GM19468 (cell line): ENCODE measurements at regions not wholly inside any gene's neighbourhood (a gene's known extent, or its start where the extent isn't known, plus 50 kb on each side); places are given as distances from the start of the nearest gene placed in this dataset.
"Not testable (repeated sequence)": the region's sequence is repeated elsewhere in the genome, so short reads cannot be mapped to it uniquely, and the experiment has no call there.

Experiments
- ATAC-seq: cut with Tn5 transposase; IDR thresholded peaks from one replicate; pipeline ENCODE4 v1.9.1; 2021; ENCODE audit warnings: mild to moderate bottlenecking, moderate library complexity, moderate number of reproducible peaks; ENCODE audit not compliant: unreplicated experiment; ENCODE audit errors: extremely low read depth

- no peak for ATAC-seq
Observed at GRCh38 chr6:144778056-144778455, 492.9 kb downstream of the UTRN start.

- peak; percentile 65 for ATAC-seq
Observed at GRCh38 chr6:144778773-144779492, 493.8 kb downstream of the UTRN start.

GRCh38 chr6:144781836-144782235 is 496.7 kb downstream of the UTRN start:
- no peak for ATAC-seq

- ATAC-seq, result no peak
Observed at GRCh38 chr6:144782634-144783033, 497.5 kb downstream of the UTRN start.

- no peak for ATAC-seq
Observed at GRCh38 chr6:144785056-144785455, 499.9 kb downstream of the UTRN start.

GRCh38 chr6:144786825-144787224 is 501.7 kb downstream of the UTRN start:
- no peak for ATAC-seq

- no peak for ATAC-seq
Observed at GRCh38 chr6:144793744-144794143, 508.6 kb downstream of the UTRN start.

GRCh38 chr6:144795022-144795421 is 509.9 kb downstream of the UTRN start:
- not testable (repeated sequence) for ATAC-seq

GRCh38 chr6:144796070-144796469 is 510.9 kb downstream of the UTRN start:
- ATAC-seq, result no peak

- no peak for ATAC-seq
Observed at GRCh38 chr6:144797881-144798589, 512.9 kb downstream of the UTRN start.

- no peak for ATAC-seq
Observed at GRCh38 chr6:144804246-144804790, 519.2 kb downstream of the UTRN start.

- no peak for ATAC-seq
Observed at GRCh38 chr6:144805049-144805448, 519.9 kb downstream of the UTRN start.

GRCh38 chr6:144806222-144806621 is 521.1 kb downstream of the UTRN start:
- ATAC-seq, result no peak

GRCh38 chr6:144809120-144809519 is 524.0 kb downstream of the UTRN start:
- no peak for ATAC-seq

GRCh38 chr6:144809969-144810368 is 524.8 kb downstream of the UTRN start:
- no peak for ATAC-seq

GRCh38 chr6:144811140-144811539 is 526.0 kb downstream of the UTRN start:
- ATAC-seq, result no peak

- no peak for ATAC-seq
Observed at GRCh38 chr6:144816936-144817335, 531.8 kb downstream of the UTRN start.

- ATAC-seq, result peak; percentile 50
Observed at GRCh38 chr6:144820270-144820669, 535.1 kb downstream of the UTRN start.

- ATAC-seq, result no peak
Observed at GRCh38 chr6:144823131-144823530, 538.0 kb downstream of the UTRN start.

- no peak for ATAC-seq
Observed at GRCh38 chr6:144824018-144824417, 538.9 kb downstream of the UTRN start.

GRCh38 chr6:144834426-144835038 is 549.4 kb downstream of the UTRN start:
- no peak for ATAC-seq
